ENCODE measurements at regions not wholly inside any gene's neighbourhood (a gene's known extent, or its start where the extent isn't known, plus 50 kb on each side); places are given as distances from the start of the nearest gene placed in this dataset.

DNA sequence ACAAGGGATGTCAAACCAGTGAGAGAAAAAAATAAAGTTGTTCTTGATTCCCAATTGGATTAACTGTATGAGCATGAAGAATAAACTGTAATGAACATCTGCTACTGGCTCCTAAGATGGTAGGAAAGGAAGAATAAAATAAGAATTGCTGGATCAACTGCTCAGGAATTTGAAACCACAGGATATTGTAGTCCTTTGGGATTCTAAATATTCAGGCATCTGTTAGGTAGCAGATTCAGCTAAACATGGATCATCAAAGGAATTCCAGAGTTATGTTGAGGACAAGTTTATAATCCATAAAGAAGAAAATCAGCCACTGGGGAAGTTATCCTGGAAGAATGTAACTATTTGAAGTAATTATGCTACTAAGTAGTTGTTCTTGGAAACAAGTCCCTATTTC, 65.8 kb downstream of the ISL1 start:
- no peak for DNase-seq (ENCODE audit: low read depth, low spot score)
- no peak overlapping the region for H3K4me3 ChIP-seq (ENCODE audit: low read length)

DNA sequence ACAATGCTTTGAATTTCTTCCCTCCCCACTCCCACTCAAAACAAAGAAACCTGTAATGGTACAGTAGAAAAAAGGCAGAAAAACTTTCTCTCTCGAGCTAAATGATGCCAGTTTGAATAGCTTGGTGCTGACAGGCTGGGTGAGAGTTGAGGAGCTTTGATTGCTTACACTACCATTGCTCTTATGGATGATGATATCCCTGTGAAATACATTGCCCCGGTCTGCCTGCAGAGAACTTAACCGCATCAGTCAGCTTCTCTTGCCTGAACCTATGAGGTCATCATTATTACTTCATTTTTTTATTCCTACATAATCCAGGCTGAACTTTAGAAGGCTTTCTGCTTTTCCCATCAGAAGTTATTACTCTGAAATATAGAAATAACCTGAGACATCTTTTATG, 69.3 kb downstream of the ISL1 start:
- no peak for DNase-seq (ENCODE audit: low read depth, low spot score)
- H3K4me3 ChIP-seq (ENCODE audit: low read length) = no peak overlapping the region

DNA sequence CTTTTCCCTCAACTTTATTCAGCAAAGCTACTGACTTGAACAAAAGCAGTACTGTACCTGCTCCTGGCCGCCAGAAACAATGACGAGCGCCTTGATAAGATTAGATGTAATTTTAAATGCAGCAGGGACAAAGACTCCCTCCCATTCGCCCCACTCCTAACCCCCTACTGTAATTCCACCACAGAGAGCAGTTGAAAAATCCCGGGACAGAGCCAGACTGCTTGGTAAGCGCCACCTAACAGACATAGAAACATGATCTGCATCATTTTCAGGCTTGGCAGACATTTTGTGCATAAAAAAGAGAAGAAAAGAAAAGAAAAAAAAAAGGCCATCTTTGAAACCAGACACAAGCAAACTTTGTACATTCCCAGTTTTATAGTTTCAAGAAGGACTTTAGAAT, 81.9 kb downstream of the ISL1 start:
- DNase-seq (ENCODE audit: low read depth, low spot score) = no peak
- H3K4me3 ChIP-seq (ENCODE audit: low read length) = no peak overlapping the region

DNA sequence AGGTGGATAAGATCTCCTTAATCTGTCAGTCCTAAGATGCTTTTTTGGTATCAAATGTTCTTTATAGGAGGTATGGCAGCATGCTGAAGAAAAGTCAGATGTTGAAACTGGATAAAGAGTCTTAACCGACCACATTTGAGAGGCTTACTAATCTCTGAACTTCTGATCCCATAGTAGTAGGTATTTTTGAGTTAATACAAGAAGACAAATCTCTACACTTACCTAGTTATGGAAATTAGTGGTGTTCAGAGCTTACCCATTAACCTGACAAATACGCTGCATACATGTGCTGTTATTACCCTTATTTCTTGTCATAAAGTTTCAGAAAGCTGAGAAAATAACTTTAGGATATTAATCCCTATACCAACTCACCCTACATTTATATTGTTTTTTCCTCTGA, 83.0 kb downstream of the ISL1 start:
- DNase-seq (ENCODE audit: low read depth, low spot score) = no peak
- H3K4me3 ChIP-seq (ENCODE audit: low read length) = no peak overlapping the region

- no peak overlapping the region for H3K4me3 ChIP-seq (ENCODE audit: low read length)
- no peak for DNase-seq (ENCODE audit: low read depth, low spot score)
These were observed 84.9 kb downstream of the ISL1 start for GRCh38 chr5:51468196-51468595.

DNA sequence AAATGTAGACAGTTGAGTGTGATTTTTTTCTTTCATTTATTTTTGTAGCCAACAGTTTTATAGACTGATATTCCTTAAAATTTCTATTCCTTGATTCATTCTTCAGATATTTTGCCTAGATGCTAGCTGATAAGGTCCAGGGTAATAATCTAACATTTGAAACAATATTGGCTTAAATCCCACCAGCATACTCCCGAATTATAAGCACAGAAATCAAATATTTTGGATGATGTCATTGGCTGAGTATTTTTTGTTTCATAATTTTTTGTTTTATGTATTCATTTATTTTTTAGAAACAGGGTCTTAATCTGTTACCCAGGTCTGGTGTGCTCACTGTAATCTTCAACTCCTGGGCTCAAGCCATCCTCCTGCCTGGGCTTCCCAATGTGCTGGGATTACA, 88.4 kb downstream of the ISL1 start:
- H3K4me3 ChIP-seq (ENCODE audit: low read length) = no peak overlapping the region
- no peak for DNase-seq (ENCODE audit: low read depth, low spot score)

DNA sequence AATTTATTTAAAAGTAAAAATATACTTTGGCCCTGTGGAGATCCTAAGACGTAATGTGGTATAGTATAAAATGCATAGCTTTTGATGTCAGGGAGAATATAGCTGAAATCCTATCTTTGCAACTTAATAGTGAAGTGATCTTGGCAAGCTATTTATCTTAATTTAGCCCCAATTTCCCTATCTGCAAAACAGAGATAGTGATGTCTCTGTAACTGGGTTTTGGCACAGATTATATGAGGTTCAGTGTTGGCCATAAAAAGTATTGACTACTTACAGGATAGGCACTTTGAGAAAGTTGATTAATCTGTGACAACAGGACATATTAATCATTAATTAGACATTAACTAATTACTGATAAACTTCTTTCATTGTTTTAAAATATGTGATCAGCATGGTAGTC, 89.2 kb downstream of the ISL1 start:
- no peak overlapping the region for H3K4me3 ChIP-seq (ENCODE audit: low read length)
- DNase-seq (ENCODE audit: low read depth, low spot score) = no peak

DNA sequence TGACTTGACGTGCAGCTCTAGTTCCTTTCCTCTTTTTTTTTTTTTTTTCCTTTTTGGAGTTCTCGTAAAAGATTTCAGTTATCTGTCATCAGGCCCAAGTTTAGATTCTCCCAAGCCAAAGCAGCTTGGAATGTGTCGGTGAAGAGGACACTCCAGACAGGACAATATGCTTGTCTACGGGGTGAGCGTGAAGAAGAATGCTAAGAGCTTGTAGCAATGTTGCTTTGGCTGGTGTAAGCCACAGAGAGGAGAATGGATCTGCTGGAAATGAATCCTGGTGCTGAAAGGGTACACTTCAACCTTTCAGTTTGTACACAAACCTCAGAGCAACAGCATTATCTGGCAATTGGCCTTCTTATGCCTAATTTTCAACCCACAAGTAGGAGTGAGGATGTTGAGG, 92.4 kb downstream of the ISL1 start:
- no peak overlapping the region for H3K4me3 ChIP-seq (ENCODE audit: low read length)
- no peak for DNase-seq (ENCODE audit: low read depth, low spot score)

GRCh38 chr5:51476431-51476830, 93.2 kb downstream of the ISL1 start:
- H3K4me3 ChIP-seq (ENCODE audit: low read length) = no peak overlapping the region
- DNase-seq (ENCODE audit: low read depth, low spot score) = no peak

DNA sequence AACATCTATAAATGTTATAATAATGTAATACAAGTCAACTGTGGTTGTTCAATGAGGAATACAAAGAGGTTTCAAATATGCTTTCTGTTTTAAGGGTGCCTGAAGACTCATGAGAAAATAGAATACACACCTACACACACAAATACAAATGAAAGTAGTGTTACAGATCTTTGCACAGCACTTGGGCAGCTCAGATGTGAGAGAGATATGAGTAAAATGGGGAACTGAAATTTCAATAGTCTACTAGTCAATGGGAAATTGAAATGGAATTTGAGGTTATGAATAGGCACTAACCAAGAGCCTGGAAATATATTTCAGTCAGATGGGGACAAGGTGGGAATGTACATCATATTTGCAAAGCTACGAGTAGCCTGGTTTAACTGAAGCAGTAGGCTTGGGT, 96.6 kb downstream of the ISL1 start:
- no peak for DNase-seq (ENCODE audit: low read depth, low spot score)
- H3K4me3 ChIP-seq (ENCODE audit: low read length) = no peak overlapping the region

- no peak for DNase-seq (ENCODE audit: low read depth, low spot score)
These were observed 101.1 kb downstream of the ISL1 start for GRCh38 chr5:51484326-51484725.

DNA sequence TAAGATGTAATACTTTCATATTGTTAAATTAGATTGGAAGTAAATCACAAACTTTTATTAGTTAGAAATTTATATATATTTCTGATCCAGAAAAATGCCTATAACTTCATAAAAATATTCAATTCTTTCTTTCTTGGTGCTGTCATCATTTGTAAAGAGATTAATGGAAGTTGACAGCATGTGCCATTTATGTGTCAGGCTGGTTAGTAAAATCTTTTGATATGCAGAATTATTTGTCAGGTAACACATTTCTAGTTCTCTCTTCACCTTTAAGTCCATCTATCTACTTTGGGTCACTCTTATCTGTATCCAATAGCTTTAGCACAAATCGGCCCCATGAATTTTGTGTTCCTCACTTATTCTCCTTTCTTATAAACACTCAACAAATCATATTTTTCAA, 102.9 kb downstream of the ISL1 start:
- H3K4me3 ChIP-seq (ENCODE audit: low read length) = no peak overlapping the region
- DNase-seq (ENCODE audit: low read depth, low spot score) = no peak

More at GRCh38 chr5:51484326-51484725, 101.1 kb downstream of the ISL1 start:
- H3K4me3 ChIP-seq (ENCODE audit: low read length) = no peak overlapping the region

- no peak for DNase-seq (ENCODE audit: low read depth, low spot score)
These were observed 104.7 kb downstream of the ISL1 start for GRCh38 chr5:51487952-51488351.

GRCh38 chr5:51488803-51489642, 105.8 kb downstream of the ISL1 start:
- DNase-seq (ENCODE audit: low read depth, low spot score) = no peak
- H3K4me3 ChIP-seq (ENCODE audit: low read length) = no peak overlapping the region

More at GRCh38 chr5:51487952-51488351, 104.7 kb downstream of the ISL1 start:
- H3K4me3 ChIP-seq (ENCODE audit: low read length) = no peak overlapping the region

- no peak overlapping the region for H3K4me3 ChIP-seq (ENCODE audit: low read length)
- DNase-seq (ENCODE audit: low read depth, low spot score) = no peak
These were observed 111.6 kb downstream of the ISL1 start for GRCh38 chr5:51494821-51495220.

GRCh38 chr5:51495672-51496071, 112.4 kb downstream of the ISL1 start:
- no peak for DNase-seq (ENCODE audit: low read depth, low spot score)
- no peak overlapping the region for H3K4me3 ChIP-seq (ENCODE audit: low read length)

- H3K4me3 ChIP-seq (ENCODE audit: low read length) = no peak overlapping the region
- no peak for DNase-seq (ENCODE audit: low read depth, low spot score)
These were observed 134.6 kb downstream of the ISL1 start for GRCh38 chr5:51517838-51518237.

GRCh38 chr5:51518607-51519006, 135.4 kb downstream of the ISL1 start:
- DNase-seq (ENCODE audit: low read depth, low spot score) = no peak
- H3K4me3 ChIP-seq (ENCODE audit: low read length) = no peak overlapping the region

DNA sequence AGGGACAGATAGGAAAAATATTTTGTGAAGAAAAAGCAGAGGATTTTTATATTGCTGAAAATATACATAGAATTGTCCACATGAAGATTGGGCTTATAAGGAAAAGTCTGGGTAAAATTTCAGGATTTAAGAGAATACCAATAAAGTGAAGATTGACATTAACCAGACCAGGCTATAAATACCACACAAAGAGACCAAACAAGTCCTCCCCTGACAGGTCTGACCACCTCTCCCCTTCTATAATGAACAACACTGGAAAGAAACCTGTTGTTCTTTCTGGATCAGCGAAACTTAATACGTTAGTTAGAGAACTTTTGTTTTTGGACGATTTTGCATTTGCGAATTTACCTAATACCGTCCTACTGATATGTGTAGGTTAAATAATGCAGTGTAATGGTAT, 138.3 kb downstream of the ISL1 start:
- no peak overlapping the region for H3K4me3 ChIP-seq (ENCODE audit: low read length)
- no peak for DNase-seq (ENCODE audit: low read depth, low spot score)

DNA sequence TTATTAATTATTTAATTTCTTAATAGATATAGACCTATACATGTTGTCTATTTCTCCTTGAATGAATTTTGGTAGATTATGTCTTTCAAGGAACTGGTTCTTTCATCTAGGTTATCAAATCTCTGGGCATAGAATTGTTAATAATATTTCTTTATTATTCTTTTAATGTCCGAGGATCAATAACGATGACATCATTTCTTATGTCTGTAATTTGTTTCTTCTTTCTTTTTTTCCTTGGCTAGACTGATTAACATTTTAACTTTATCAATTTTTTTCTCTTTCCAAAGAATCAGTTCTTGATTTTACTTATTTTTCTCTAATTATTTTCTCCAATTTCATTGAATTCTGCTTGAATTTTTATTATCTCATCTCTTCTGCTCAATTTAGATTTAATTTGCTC, 156.0 kb downstream of the ISL1 start:
- no peak for DNase-seq (ENCODE audit: low read depth, low spot score)

DNA sequence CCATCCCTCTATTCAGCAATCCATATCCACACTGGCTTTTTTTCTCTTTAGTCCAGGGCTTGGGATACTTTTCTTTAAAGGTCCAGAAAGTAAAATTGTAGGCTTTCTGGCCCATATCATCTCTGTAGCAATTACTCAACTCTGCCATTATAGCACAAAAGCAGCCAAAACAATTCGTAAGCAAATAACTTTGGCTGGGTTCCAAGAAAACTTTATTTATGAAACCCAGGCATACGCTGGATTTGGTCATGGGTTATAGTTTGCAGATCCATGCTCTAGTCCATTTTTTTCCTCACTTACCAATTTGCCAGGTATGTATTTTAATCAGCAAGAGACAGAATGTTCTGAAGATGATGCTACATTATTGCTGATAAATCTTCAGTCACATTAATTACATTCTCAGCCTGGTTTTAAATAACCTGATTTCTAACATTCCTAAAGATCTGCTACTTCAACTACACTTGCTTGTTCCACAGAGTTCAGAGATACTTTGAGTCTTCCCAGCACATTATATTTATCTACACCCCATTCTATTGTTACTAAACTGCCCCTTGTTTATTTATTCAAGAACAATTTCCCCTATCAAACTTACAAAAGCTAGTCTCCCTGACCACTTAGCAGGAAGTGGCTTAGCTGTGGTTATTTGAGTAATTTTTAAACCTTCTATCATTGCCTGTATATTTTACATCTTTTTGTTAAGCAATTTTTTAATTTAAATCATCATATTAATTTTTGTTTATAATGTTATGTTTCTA, 161.0 kb downstream of the ISL1 start:
- DNase-seq (ENCODE audit: low read depth, low spot score) = no peak
- H3K4me3 ChIP-seq (ENCODE audit: low read length) = no peak overlapping the region

More for the DNA sequence above, 156.0 kb downstream of the ISL1 start:
- no peak overlapping the region for H3K4me3 ChIP-seq (ENCODE audit: low read length)
